ENCODE measurements at regions not wholly inside any gene's neighbourhood (a gene's known extent, or its start where the extent isn't known, plus 50 kb on each side); places are given as distances from the start of the nearest gene placed in this dataset.
"Not testable (repeated sequence)": the region's sequence is repeated elsewhere in the genome, so short reads cannot be mapped to it uniquely, and the experiment has no call there.

GRCh38 chr2:71959494-71959893 lies 188.2 kb downstream of the CYP26B1 start:
- peaks cover 10% of the 10 kb centered on the region for H3K4me1 Mint-ChIP-seq
- no peaks in the 10 kb centered on the region for H3K36me3 Mint-ChIP-seq (ENCODE audit: low read depth)
- no peak overlapping the region for H3K4me3 Mint-ChIP-seq
- TF ChIP-seq CTCF (IDR thresholded peaks at IDR 0.05; ENCODE audit: unreplicated experiment in 3 of 3): no peak
- H3K27me3 Mint-ChIP-seq (ENCODE audit: low read depth): peaks cover 3% of the 10 kb centered on the region
- H3K27ac Mint-ChIP-seq: no peak overlapping the region
- H3K9me3 Mint-ChIP-seq: peaks cover 36% of the 10 kb centered on the region

GRCh38 chr2:71958426-71958825 lies 189.2 kb downstream of the CYP26B1 start:
- H3K27ac Mint-ChIP-seq; H3K36me3 Mint-ChIP-seq (ENCODE audit: low read depth); H3K27me3 Mint-ChIP-seq (ENCODE audit: low read depth); H3K4me3 Mint-ChIP-seq: not testable (repeated sequence)
- peaks cover 10% of the 10 kb centered on the region for H3K4me1 Mint-ChIP-seq
- peaks cover 36% of the 10 kb centered on the region for H3K9me3 Mint-ChIP-seq

DNA sequence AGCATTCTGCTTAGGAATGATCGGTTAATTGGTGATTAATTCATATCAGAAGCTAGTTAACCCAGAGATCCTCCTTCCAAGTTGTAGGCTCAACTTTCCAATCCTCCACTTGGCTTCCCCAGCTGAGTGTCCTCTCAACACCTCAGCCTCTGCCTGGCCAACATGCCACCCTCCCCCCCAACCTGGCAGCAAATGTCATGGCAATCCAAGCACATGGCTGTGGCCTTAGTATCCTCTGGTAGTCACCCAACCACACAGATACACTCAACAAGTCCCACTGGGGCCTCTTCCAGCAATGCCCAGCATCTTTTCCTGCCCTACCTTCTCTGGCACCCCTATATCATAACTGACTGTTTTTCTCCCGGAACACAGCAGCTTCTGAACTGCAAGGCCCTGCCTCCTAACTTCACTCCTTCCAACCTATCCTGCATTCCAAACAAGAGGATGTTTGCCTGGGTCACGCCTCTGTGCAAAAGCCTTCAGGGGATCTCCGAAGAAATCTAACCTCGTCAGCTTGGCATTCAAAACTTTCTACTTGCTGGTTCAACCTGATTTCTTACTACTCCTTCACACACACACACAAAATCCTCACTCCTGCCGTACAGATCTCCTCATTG lies 195.0 kb downstream of the CYP26B1 start:
- no peak overlapping the region for H3K4me3 Mint-ChIP-seq

GRCh38 chr2:71951718-71952404 lies 195.8 kb downstream of the CYP26B1 start:
- Mint-ChIP-seq H3K27ac (no peak overlapping the region), H3K9me3 (peaks cover 7% of the 10 kb centered on the region), H3K4me1 (peaks cover 20% of the 10 kb centered on the region), H3K27me3 (ENCODE audit: low read depth) (peaks cover 12% of the 10 kb centered on the region), H3K4me3 (no peak overlapping the region), H3K36me3 (ENCODE audit: low read depth) (no peaks in the 10 kb centered on the region)
- no peak for TF ChIP-seq CTCF (IDR thresholded peaks at IDR 0.05; ENCODE audit: unreplicated experiment in 3 of 3)

More for the DNA sequence above, 195.0 kb downstream of the CYP26B1 start:
- Mint-ChIP-seq H3K4me1 (peaks cover 20% of the 10 kb centered on the region), H3K36me3 (ENCODE audit: low read depth) (no peaks in the 10 kb centered on the region), H3K27me3 (ENCODE audit: low read depth) (peaks cover 12% of the 10 kb centered on the region), H3K9me3 (peaks cover 13% of the 10 kb centered on the region), H3K27ac (no peak overlapping the region)
- TF ChIP-seq CTCF (IDR thresholded peaks at IDR 0.05; ENCODE audit: unreplicated experiment in 3 of 3): no peak

DNA sequence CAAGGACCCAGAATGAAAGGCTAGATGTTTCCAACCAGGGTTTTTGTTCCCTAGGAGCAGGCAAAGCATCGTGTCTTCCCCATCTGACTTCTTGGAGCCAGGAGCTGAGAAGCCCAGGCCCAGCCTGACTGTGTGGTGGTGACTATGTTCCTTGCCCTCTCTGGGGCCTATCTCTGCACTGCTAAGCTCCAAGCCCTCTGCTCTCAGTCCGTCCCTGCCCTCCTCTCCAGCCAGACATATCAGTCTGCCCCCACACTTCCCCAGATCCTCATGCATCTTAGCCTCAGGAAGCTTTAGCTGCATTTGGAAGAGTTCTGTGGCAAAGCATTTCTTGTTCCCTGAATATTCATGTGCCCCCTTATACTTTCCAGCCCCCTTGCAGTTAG lies 196.6 kb downstream of the CYP26B1 start:
- H3K36me3 Mint-ChIP-seq (ENCODE audit: low read depth): no peaks in the 10 kb centered on the region
- H3K9me3 Mint-ChIP-seq: no peaks in the 10 kb centered on the region
- peaks cover 14% of the 10 kb centered on the region for H3K27me3 Mint-ChIP-seq (ENCODE audit: low read depth)
- no peak overlapping the region for H3K27ac Mint-ChIP-seq
- no peak for TF ChIP-seq CTCF (IDR thresholded peaks at IDR 0.05; ENCODE audit: unreplicated experiment in 3 of 3)
- no peak overlapping the region for H3K4me3 Mint-ChIP-seq
- peaks cover 27% of the 10 kb centered on the region for H3K4me1 Mint-ChIP-seq

- no peak overlapping the region for H3K27ac Mint-ChIP-seq
Measured at GRCh38 chr2:71950256-71951082, 197.2 kb downstream of the CYP26B1 start.

More at GRCh38 chr2:71950256-71951082, 197.2 kb downstream of the CYP26B1 start:
- H3K4me1 Mint-ChIP-seq: peaks cover 29% of the 10 kb centered on the region
- no peaks in the 10 kb centered on the region for H3K9me3 Mint-ChIP-seq
- H3K4me3 Mint-ChIP-seq: no peak overlapping the region
- H3K36me3 Mint-ChIP-seq (ENCODE audit: low read depth): no peaks in the 10 kb centered on the region
- TF ChIP-seq CTCF (IDR thresholded peaks at IDR 0.05; ENCODE audit: unreplicated experiment in 3 of 3): no peak
- H3K27me3 Mint-ChIP-seq (ENCODE audit: low read depth): peaks cover 14% of the 10 kb centered on the region

All from nephron (organoid).